ENCODE measurements at regions not wholly inside any gene's neighbourhood (a gene's known extent, or its start where the extent isn't known, plus 50 kb on each side); places are given as distances from the start of the nearest gene placed in this dataset.

- no peak for TF ChIP-seq SIRT6 (IDR thresholded peaks at IDR 0.05; ENCODE audit: low read length)
- TF ChIP-seq TAF1 (IDR thresholded peaks at IDR 0.05; ENCODE audit: low read depth, low read length), result no peak
- no peak for TF ChIP-seq TAF7 (optimal IDR thresholded peaks at IDR 0.05; ENCODE audit: borderline replicate concordance, low read depth, low read length)
- no peak for TF ChIP-seq SIN3A (conservative IDR thresholded peaks at IDR 0.05 in 1 of 2, IDR thresholded peaks at IDR 0.05 in 1 of 2; ENCODE audit: low read depth in 1 of 2, low read length in 2 of 2)
- TF ChIP-seq RAD21 (IDR thresholded peaks at IDR 0.05 in 1 of 2, conservative IDR thresholded peaks at IDR 0.05 in 1 of 2; ENCODE audit: low read depth in 2 of 2, low read length in 2 of 2), result no peak
- TF ChIP-seq HDAC2 (IDR thresholded peaks at IDR 0.05; ENCODE audit: borderline replicate concordance in 1 of 2, low read depth in 2 of 2, low read length in 2 of 2), result no peak
- TF ChIP-seq SP4 (IDR thresholded peaks at IDR 0.05; ENCODE audit: low read length), result no peak
- TF ChIP-seq YY1 (IDR thresholded peaks at IDR 0.05; ENCODE audit: low read depth, low read length), result no peak
- no peak for TF ChIP-seq MAX (IDR thresholded peaks at IDR 0.05)
- TF ChIP-seq FOSL1 (IDR thresholded peaks at IDR 0.05; ENCODE audit: insufficient read depth, low read depth, low read length), result no peak
- no peak for TF ChIP-seq TBP (IDR thresholded peaks at IDR 0.05; ENCODE audit: low read depth, low read length)
- peaks cover 0 to 3% (median 0%) of the 10 kb centered on the region in 4 experiments; a peak in 1 of 7 replicates for H3K4me1 ChIP-seq (replicated peaks in 1 of 4; ENCODE audit: control insufficient read depth in 3 of 4, insufficient read depth in 4 of 4, low read length in 3 of 4)
- H3K79me2 ChIP-seq (ENCODE audit: control insufficient read depth in 1 of 2, insufficient read depth in 2 of 2, low read length in 2 of 2), result no peaks in the 10 kb centered on the region
- H3K9ac ChIP-seq (replicated peaks in 1 of 4; ENCODE audit: extremely low read depth in 1 of 4, low read depth in 3 of 4, low read length in 3 of 4), result no peak overlapping the region; a peak in 1 of 7 replicates
- H3K23me2 ChIP-seq (ENCODE audit: low read depth, low read length), result no peaks in the 10 kb centered on the region
- H3K27ac ChIP-seq (ENCODE audit: low read depth, low read length), result no peak overlapping the region
- H3K79me1 ChIP-seq (ENCODE audit: low read depth, low read length), result no peaks in the 10 kb centered on the region
- H4K8ac ChIP-seq (ENCODE audit: extremely low read depth, insufficient read depth, low read length), result no peak overlapping the region; the same call in 1 of the 2 replicates
- 0 out of 2 replicates have a peak overlapping the region, but pooled peaks have one; percentile 81 for H2BK15ac ChIP-seq (ENCODE audit: low read length)
- H3K56ac ChIP-seq (replicated peaks; ENCODE audit: insufficient read length, low read depth, low read length), result no peak overlapping the region
- no peak overlapping the region for H4K5ac ChIP-seq (ENCODE audit: insufficient read length, low read depth, low read length)
- no peaks in the 10 kb centered on the region for H3K9me3 ChIP-seq (ENCODE audit: insufficient read depth in 2 of 2, low read depth in 1 of 2, low read length in 1 of 2)
- no peak overlapping the region for H3K4me2 ChIP-seq (ENCODE audit: insufficient read depth in 1 of 2, low read depth in 2 of 2, low read length in 2 of 2)
- WGBS, 2 experiments (ENCODE audit: extremely low coverage in 1 of 2, insufficient coverage in 1 of 2, insufficient read length in 1 of 2, insufficient replicate concordance in 2 of 2, low coverage in 1 of 2, low lambda C conversion rate in 2 of 2, missing lambda C conversion rate in 1 of 2), result 89% methylated on average over 17 of the region's 17 CpGs; no CpG with 5 or more reads in 1 of the 2 experiments
- H2BK12ac ChIP-seq (ENCODE audit: low read depth, low read length), result no peak overlapping the region
- ChIA-PET CTCF (ENCODE audit: partially characterized antibody) (interaction anchor here (0.7 to 2.2 kb wide), 4 partner anchors 14 to 257 kb away, joined by 3 to 7 read pairs (median 4); no protein-coding TSS in a partner anchor), POLR2A (ENCODE audit: partially characterized antibody) (no interaction called here)
- FAIRE-seq (no peak), DNase-seq (ENCODE audit: low read depth in 1 of 2, low spot score in 2 of 2) (peak in 1 of 2 experiments; percentile 48)
- no peak overlapping the region for H3K18ac ChIP-seq (ENCODE audit: extremely low read depth, low read length)
- no peak overlapping the region for H2AK5ac ChIP-seq (ENCODE audit: low read depth, low read length)
- H3K36me3 ChIP-seq (ENCODE audit: control insufficient read depth in 2 of 4, insufficient read depth in 4 of 4, low read length in 3 of 4), result no peaks in the 10 kb centered on the region
- no peak overlapping the region; the same call in 1 of the 2 replicates for H2BK5ac ChIP-seq (ENCODE audit: low read depth, low read length)
- 0 out of 2 replicates have a peak overlapping the region, but pooled peaks have one; percentile 37 for H2AFZ ChIP-seq (ENCODE audit: low read length)
- no peak overlapping the region for H3K4ac ChIP-seq (replicated peaks; ENCODE audit: insufficient read length, low read depth, low read length)
- no peak overlapping the region for H4K91ac ChIP-seq (replicated peaks; ENCODE audit: insufficient read length, low read length)
- H3K23ac ChIP-seq (ENCODE audit: insufficient read length), result no peak overlapping the region
- no peak overlapping the region for H3K4me3 ChIP-seq (ENCODE audit: extremely low read depth in 1 of 4, insufficient read depth in 2 of 4, low read depth in 3 of 4, low read length in 4 of 4)
- H3K14ac ChIP-seq (ENCODE audit: insufficient read length), result no peak overlapping the region
- no peaks in the 10 kb centered on the region for H3K27me3 ChIP-seq (replicated peaks in 1 of 4; ENCODE audit: control insufficient read depth in 3 of 4, extremely low read depth in 1 of 4, insufficient read depth in 3 of 4, low read length in 3 of 4)
- no peak overlapping the region for H2BK120ac ChIP-seq (replicated peaks; ENCODE audit: low read depth, low read length)
- no peak overlapping the region for H2BK20ac ChIP-seq (ENCODE audit: low read length)
- H4K20me1 ChIP-seq (replicated peaks in 1 of 2; ENCODE audit: control insufficient read depth in 1 of 2, insufficient read depth in 2 of 2, low read length in 2 of 2), result peaks cover 0 to 2% of the 10 kb centered on the region in 2 experiments
Measured at GRCh38 chr15:66875588-66876420, 173.8 kb downstream of the SMAD6 start.
